Progenitor cell of endocrine pancreas (in vitro differentiated cells): ENCODE measurements at regions not wholly inside any gene's neighbourhood (a gene's known extent, or its start where the extent isn't known, plus 50 kb on each side); places are given as distances from the start of the nearest gene placed in this dataset.

ENCODE experiments used
- DNase-seq: peaks from one replicate; pipeline ENCODE4 v3.0.0; 2021; ENCODE audit warnings: low spot score; ENCODE audit not compliant: unreplicated experiment
- H3K27ac Mint-ChIP-seq: 2 replicates; pipeline ENCODE4 v1.8.0; 2021; ENCODE audit warnings: mild to moderate bottlenecking, moderate library complexity, mixed read lengths
- H3K27me3 Mint-ChIP-seq: 2 replicates; pipeline ENCODE4 v1.8.0; 2021; ENCODE audit warnings: mixed read lengths
- H3K36me3 Mint-ChIP-seq: 2 replicates; pipeline ENCODE4 v1.8.0; 2022; ENCODE audit warnings: mixed read lengths; ENCODE audit not compliant: insufficient read depth
- H3K4me1 Mint-ChIP-seq: 2 replicates; pipeline ENCODE4 v1.8.0; 2021; ENCODE audit warnings: low read depth, mixed read lengths
- H3K4me3 Mint-ChIP-seq: 2 replicates; pipeline ENCODE4 v1.8.0; 2021; ENCODE audit warnings: low read depth, mild to moderate bottlenecking, moderate library complexity, mixed read lengths
- H3K9me3 Mint-ChIP-seq: 2 replicates; pipeline ENCODE4 v1.8.0; 2021; ENCODE audit warnings: low read depth, mixed read lengths
- CTCF ChIP-seq: fragments of 200-600 bp; sonication (generic); IDR thresholded peaks from one replicate; pipeline ENCODE4 v1.5.0; 2021; ENCODE audit warnings: antibody characterized with exemption, mild to moderate bottlenecking; ENCODE audit not compliant: unreplicated experiment

DNA sequence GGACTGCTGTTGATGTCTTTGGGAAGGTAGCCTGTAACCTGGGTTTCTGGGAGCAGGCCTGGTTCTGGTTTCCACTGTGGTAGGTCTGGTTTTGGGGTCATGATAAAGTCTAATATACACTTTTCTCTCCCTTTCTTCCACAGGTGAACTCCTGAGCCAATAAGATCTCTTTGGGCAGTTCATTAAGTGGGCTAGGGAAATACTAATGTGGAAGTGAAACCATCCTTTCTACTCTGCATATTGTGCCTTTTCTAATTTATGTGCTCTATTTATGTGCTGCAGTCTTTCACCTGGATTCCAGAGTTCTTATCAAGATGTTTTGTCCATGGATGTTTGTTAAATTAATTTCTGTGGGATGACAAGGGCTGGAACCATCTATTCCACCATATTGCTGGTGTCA, 165.7 kb upstream of the PTPRK start:
- Mint-ChIP-seq H3K36me3 (no peaks in the 10 kb centered on the region), H3K9me3 (no peaks in the 10 kb centered on the region), H3K4me1 (no peaks in the 10 kb centered on the region), H3K27me3 (no peaks in the 10 kb centered on the region), H3K4me3 (no peak overlapping the region), H3K27ac (no peak overlapping the region)
- no peak for DNase-seq
- no peak for TF ChIP-seq CTCF

- Mint-ChIP-seq H3K36me3 (no peaks in the 10 kb centered on the region), H3K27me3 (no peaks in the 10 kb centered on the region)
These were observed 156.1 kb upstream of the PTPRK start for GRCh38 chr6:128676456-128676855.

DNA sequence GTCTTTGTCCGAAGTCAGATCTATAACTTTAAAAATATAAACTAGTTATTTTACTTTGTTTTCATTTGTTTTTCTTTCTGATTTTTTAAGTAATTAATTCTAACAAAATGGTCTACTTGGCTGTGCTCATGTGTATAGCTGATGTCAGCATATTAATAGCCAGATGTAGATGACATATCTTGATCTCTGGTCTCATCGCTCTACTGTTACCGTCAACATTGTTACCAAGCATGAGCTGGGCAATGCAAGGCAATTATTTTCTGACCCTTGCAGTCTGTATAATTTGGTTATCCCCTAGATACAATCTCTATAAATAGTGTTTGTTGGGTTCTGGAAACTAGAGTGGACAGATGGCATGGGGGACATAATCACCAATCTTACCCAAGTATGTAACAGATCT, 151.6 kb upstream of the PTPRK start:
- H3K36me3 Mint-ChIP-seq = no peaks in the 10 kb centered on the region
- H3K9me3 Mint-ChIP-seq = no peaks in the 10 kb centered on the region
- no peak overlapping the region for H3K27ac Mint-ChIP-seq
- DNase-seq = no peak
- peaks cover 2% of the 10 kb centered on the region for H3K4me1 Mint-ChIP-seq
- TF ChIP-seq CTCF = no peak
- no peaks in the 10 kb centered on the region for H3K27me3 Mint-ChIP-seq
- H3K4me3 Mint-ChIP-seq = no peak overlapping the region

More at GRCh38 chr6:128676456-128676855, 156.1 kb upstream of the PTPRK start:
- no peak for DNase-seq
- Mint-ChIP-seq H3K4me3 (no peak overlapping the region), H3K4me1 (peaks cover 2% of the 10 kb centered on the region), H3K27ac (no peak overlapping the region), H3K9me3 (no peaks in the 10 kb centered on the region)
- TF ChIP-seq CTCF = no peak

- Mint-ChIP-seq H3K27ac (no peak overlapping the region), H3K27me3 (no peaks in the 10 kb centered on the region), H3K9me3 (no peaks in the 10 kb centered on the region), H3K36me3 (no peaks in the 10 kb centered on the region), H3K4me1 (no peaks in the 10 kb centered on the region), H3K4me3 (no peak overlapping the region)
- no peak for TF ChIP-seq CTCF
- DNase-seq = no peak
These were observed 147.0 kb upstream of the PTPRK start for GRCh38 chr6:128667339-128667858.

DNA sequence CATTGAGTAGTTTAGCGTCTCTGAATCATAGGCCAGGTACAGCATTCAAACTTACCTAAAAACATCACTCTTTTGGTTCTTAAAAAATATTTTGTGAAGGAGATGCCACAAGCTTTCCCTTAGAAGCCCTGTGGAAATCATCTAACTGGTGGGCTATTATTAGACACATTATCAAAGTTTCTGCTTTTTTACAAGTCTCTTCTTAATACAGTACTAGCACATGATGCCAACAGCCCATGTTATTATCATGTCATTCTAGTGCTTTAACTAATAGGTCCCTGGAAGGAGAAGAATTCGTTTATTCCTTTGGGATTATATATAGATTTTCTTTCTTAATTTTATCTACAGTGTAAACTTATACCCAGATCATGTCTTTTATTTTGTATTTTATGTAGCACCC, 146.0 kb upstream of the PTPRK start:
- Mint-ChIP-seq H3K27me3 (no peaks in the 10 kb centered on the region), H3K4me1 (no peaks in the 10 kb centered on the region), H3K36me3 (no peaks in the 10 kb centered on the region), H3K27ac (no peak overlapping the region), H3K4me3 (no peak overlapping the region), H3K9me3 (no peaks in the 10 kb centered on the region)
- no peak for TF ChIP-seq CTCF
- DNase-seq = no peak
